DND-41 (cell line): ENCODE measurements at regions not wholly inside any gene's neighbourhood (a gene's known extent, or its start where the extent isn't known, plus 50 kb on each side); places are given as distances from the start of the nearest gene placed in this dataset.

Experiments
- ATAC-seq: fragments of 200-7000 bp; cut with Tn5 transposase; 3 replicates; pipeline ENCODE4 v1.9.1; 2021; ENCODE audit warnings: low read depth; ENCODE audit not compliant: insufficient read depth
- DNase-seq: peaks from one replicate; pipeline ENCODE4 v3.0.0-alpha.2; 2020
- H2AFZ ChIP-seq: 2 replicates; pipeline ENCODE4 v1.6.0; 2012; ENCODE audit warnings: low read depth, low read length
- H3K27ac ChIP-seq: 2 replicates; pipeline ENCODE4 v1.5.1; 2012; ENCODE audit warnings: low read length, inconsistent platforms
- H3K27me3 ChIP-seq: fragments of 200-600 bp; sonication (generic); 2 replicates; pipeline ENCODE4 v1.6.0; 2012; ENCODE audit warnings: low read length, mild to moderate bottlenecking, inconsistent platforms; ENCODE audit not compliant: insufficient read depth, poor library complexity
- H3K36me3 ChIP-seq: 2 replicates; pipeline ENCODE4 v1.5.1; 2012; ENCODE audit warnings: low read length, inconsistent platforms; ENCODE audit not compliant: insufficient read depth
- H3K4me1 ChIP-seq: 2 replicates; pipeline ENCODE4 v1.5.1; 2012; ENCODE audit warnings: mild to moderate bottlenecking, low read length; ENCODE audit not compliant: insufficient read depth
- H3K4me2 ChIP-seq: 2 replicates; pipeline ENCODE4 v1.6.0; 2012; ENCODE audit warnings: mild to moderate bottlenecking, moderate library complexity, low read length, inconsistent platforms; ENCODE audit not compliant: insufficient read depth
- H3K4me3 ChIP-seq, 2 experiments: fragments of 200-600 bp in 1 of 2; shearing (Covaris generic) in 1 of 2; 2 replicates each; pipeline ENCODE4 v1.5.1; 2012 to 2016; ENCODE audit warnings: inconsistent platforms in 2 of 2, low read length in 2 of 2, mild to moderate bottlenecking in 2 of 2, low read depth in 1 of 2, moderate library complexity in 1 of 2
- H3K79me2 ChIP-seq: 2 replicates; pipeline ENCODE4 v1.6.0; 2012; ENCODE audit warnings: low read length, inconsistent platforms; ENCODE audit not compliant: insufficient read depth
- H3K9ac ChIP-seq: 2 replicates; pipeline ENCODE4 v1.6.0; 2012; ENCODE audit warnings: low read depth, mild to moderate bottlenecking, inconsistent platforms, low read length, moderate library complexity
- H3K9me3 ChIP-seq: 2 replicates; pipeline ENCODE4 v1.5.1; 2012; ENCODE audit warnings: low read length, moderate library complexity, mild to moderate bottlenecking, inconsistent platforms; ENCODE audit not compliant: insufficient read depth, severe bottlenecking
- H4K20me1 ChIP-seq: 2 replicates; pipeline ENCODE4 v1.6.0; 2012; ENCODE audit warnings: low read length; ENCODE audit not compliant: insufficient read depth
- EZH2 ChIP-seq: IDR thresholded peaks from 3 replicates; pipeline ENCODE4 v1.6.1; 2012; ENCODE audit warnings: borderline replicate concordance, low read depth, mild to moderate bottlenecking, moderate library complexity, low read length, inconsistent platforms; ENCODE audit not compliant: severe bottlenecking
- TF ChIP-seq, protein P1 (sequence below): IDR thresholded peaks from 2 replicates; pipeline ENCODE4 v1.5.1; 2012; ENCODE audit warnings: borderline replicate concordance, low read length, moderate library complexity, mild to moderate bottlenecking; ENCODE audit not compliant: poor library complexity, severe bottlenecking; ENCODE audit errors: extremely low read depth

DNA sequence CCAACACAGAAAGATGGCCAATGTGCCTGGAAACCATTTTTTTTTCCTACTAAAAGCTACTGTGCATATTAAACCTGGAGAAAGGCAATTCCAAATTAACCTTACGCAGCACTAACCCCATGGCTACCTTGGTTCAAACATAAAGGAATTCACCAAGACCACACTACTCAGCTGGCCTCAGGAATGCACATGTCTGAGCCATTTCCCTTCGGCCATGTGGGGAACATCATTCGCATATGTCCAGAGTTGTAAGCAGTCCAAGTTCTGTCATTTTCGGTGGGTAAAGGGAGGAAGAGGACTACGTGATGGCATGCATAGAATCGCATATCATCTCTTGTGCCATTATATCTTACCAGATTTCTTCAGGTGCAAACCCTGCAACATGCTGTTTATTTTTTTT, 175.4 kb downstream of the NTMT2 start:
- no peak overlapping the region for H3K4me3 ChIP-seq
- no peak overlapping the region for H3K9ac ChIP-seq
- no peaks in the 10 kb centered on the region for H3K9me3 ChIP-seq
- no peak for TF ChIP-seq EZH2
- TF ChIP-seq, protein P1, sequence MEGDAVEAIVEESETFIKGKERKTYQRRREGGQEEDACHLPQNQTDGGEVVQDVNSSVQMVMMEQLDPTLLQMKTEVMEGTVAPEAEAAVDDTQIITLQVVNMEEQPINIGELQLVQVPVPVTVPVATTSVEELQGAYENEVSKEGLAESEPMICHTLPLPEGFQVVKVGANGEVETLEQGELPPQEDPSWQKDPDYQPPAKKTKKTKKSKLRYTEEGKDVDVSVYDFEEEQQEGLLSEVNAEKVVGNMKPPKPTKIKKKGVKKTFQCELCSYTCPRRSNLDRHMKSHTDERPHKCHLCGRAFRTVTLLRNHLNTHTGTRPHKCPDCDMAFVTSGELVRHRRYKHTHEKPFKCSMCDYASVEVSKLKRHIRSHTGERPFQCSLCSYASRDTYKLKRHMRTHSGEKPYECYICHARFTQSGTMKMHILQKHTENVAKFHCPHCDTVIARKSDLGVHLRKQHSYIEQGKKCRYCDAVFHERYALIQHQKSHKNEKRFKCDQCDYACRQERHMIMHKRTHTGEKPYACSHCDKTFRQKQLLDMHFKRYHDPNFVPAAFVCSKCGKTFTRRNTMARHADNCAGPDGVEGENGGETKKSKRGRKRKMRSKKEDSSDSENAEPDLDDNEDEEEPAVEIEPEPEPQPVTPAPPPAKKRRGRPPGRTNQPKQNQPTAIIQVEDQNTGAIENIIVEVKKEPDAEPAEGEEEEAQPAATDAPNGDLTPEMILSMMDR = no peak
- no peak overlapping the region for H3K4me2 ChIP-seq
- no peaks in the 10 kb centered on the region for H3K27me3 ChIP-seq
- H2AFZ ChIP-seq = no peak overlapping the region
- H3K4me1 ChIP-seq = no peaks in the 10 kb centered on the region
- H4K20me1 ChIP-seq = no peaks in the 10 kb centered on the region
- ATAC-seq (no peak), DNase-seq (no peak)
- H3K27ac ChIP-seq = no peak overlapping the region
- no peaks in the 10 kb centered on the region for H3K36me3 ChIP-seq
- no peaks in the 10 kb centered on the region for H3K79me2 ChIP-seq

GRCh38 chr1:170326186-170326585, 180.4 kb downstream of the NTMT2 start:
- Histone ChIP-seq H2AFZ (no peak overlapping the region), H3K27ac (no peak overlapping the region), H3K9me3 (no peaks in the 10 kb centered on the region), H4K20me1 (no peaks in the 10 kb centered on the region), H3K9ac (no peak overlapping the region), H3K36me3 (no peaks in the 10 kb centered on the region), H3K4me1 (no peaks in the 10 kb centered on the region), H3K4me2 (no peak overlapping the region), H3K4me3 (no peak overlapping the region), H3K27me3 (no peaks in the 10 kb centered on the region), H3K79me2 (no peaks in the 10 kb centered on the region)
- ATAC-seq (no peak), DNase-seq (no peak)
- TF ChIP-seq, protein P1 = no peak
- TF ChIP-seq EZH2 = no peak

- Histone ChIP-seq H3K9ac (no peak overlapping the region), H3K36me3 (no peaks in the 10 kb centered on the region), H3K27me3 (no peaks in the 10 kb centered on the region), H4K20me1 (no peaks in the 10 kb centered on the region), H3K4me1 (no peaks in the 10 kb centered on the region), H3K4me3 (no peak overlapping the region), H2AFZ (no peak overlapping the region), H3K79me2 (no peaks in the 10 kb centered on the region), H3K4me2 (no peak overlapping the region), H3K27ac (no peak overlapping the region), H3K9me3 (peaks cover 2% of the 10 kb centered on the region)
- DNase-seq = no peak
- ATAC-seq = no peak
- no peak for TF ChIP-seq EZH2
- TF ChIP-seq, protein P1 = no peak
Measured at GRCh38 chr1:170332801-170333200, 187.0 kb downstream of the NTMT2 start.
